ENCODE measurements at regions not wholly inside any gene's neighbourhood (a gene's known extent, or its start where the extent isn't known, plus 50 kb on each side); places are given as distances from the start of the nearest gene placed in this dataset.

GRCh38 chr4:22115262-22115661 lies 166.7 kb upstream of the KCNIP4 start:
- Mint-ChIP-seq H3K4me3 (no peak overlapping the region), H3K4me1 (ENCODE audit: low read depth) (no peaks in the 10 kb centered on the region), H3K36me3 (ENCODE audit: low read depth) (no peaks in the 10 kb centered on the region), H3K9me3 (peaks cover 3% of the 10 kb centered on the region), H3K27ac (no peak overlapping the region), H3K27me3 (no peaks in the 10 kb centered on the region)
- no peaks in the 10 kb centered on the region for H3K4me1 ChIP-seq (ENCODE audit: insufficient read depth, low read length)
- H3K27me3 ChIP-seq (ENCODE audit: control insufficient read depth in 1 of 2, insufficient read depth in 2 of 2, low read length in 2 of 2), result no peaks in the 10 kb centered on the region
- intact Hi-C loops (cut with DNase I, micrococcal nuclease), result no loop called here
- H3K4me3 ChIP-seq (ENCODE audit: low read length), result no peak overlapping the region
- no peak overlapping the region for H3K27ac ChIP-seq (ENCODE audit: low read depth in 1 of 2, low read length in 2 of 2)
- TF ChIP-seq, protein P1, sequence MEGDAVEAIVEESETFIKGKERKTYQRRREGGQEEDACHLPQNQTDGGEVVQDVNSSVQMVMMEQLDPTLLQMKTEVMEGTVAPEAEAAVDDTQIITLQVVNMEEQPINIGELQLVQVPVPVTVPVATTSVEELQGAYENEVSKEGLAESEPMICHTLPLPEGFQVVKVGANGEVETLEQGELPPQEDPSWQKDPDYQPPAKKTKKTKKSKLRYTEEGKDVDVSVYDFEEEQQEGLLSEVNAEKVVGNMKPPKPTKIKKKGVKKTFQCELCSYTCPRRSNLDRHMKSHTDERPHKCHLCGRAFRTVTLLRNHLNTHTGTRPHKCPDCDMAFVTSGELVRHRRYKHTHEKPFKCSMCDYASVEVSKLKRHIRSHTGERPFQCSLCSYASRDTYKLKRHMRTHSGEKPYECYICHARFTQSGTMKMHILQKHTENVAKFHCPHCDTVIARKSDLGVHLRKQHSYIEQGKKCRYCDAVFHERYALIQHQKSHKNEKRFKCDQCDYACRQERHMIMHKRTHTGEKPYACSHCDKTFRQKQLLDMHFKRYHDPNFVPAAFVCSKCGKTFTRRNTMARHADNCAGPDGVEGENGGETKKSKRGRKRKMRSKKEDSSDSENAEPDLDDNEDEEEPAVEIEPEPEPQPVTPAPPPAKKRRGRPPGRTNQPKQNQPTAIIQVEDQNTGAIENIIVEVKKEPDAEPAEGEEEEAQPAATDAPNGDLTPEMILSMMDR (IDR thresholded peaks at IDR 0.05), result no peak
- peaks cover 0 to 5% of the 10 kb centered on the region in 2 experiments for H3K9me3 ChIP-seq (ENCODE audit: control insufficient read depth in 1 of 2, insufficient read depth in 1 of 2, low read length in 2 of 2)
- POLR2A ChIA-PET, result no interaction called here
- DNase-seq (no peak), ATAC-seq (ENCODE audit: poor library complexity) (no peak)
- no peaks in the 10 kb centered on the region for H3K36me3 ChIP-seq (ENCODE audit: insufficient read depth, low read length)
- CTCF ChIA-PET, result no interaction called here

DNA sequence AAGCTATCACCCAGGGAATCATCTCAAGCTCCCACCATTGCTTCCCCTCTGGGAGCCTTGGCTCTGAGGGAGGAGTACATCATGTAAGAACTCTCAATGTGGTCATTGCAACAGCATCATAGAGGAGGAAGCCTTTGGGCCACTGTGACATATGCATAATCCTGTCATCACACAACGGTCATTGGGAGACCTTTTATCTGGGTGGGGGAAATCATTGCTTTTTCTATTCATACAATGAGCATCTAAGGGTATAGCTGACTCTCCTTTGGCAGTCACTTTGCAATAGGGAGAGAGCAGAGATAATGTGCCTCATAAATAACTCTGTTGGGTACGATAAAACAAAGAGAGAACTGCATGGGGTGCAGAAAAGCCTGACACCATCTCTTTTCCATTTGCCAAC lies 155.2 kb upstream of the KCNIP4 start:
- DNase-seq, result no peak
- H3K27me3 Mint-ChIP-seq, result no peaks in the 10 kb centered on the region
- TF ChIP-seq, protein P1 (IDR thresholded peaks at IDR 0.05), result no peak
- Histone ChIP-seq H3K27ac (ENCODE audit: low read depth in 1 of 2, low read length in 2 of 2) (no peak overlapping the region), H3K27me3 (ENCODE audit: control insufficient read depth in 1 of 2, insufficient read depth in 2 of 2, low read length in 2 of 2) (no peaks in the 10 kb centered on the region), H3K4me1 (ENCODE audit: insufficient read depth, low read length) (no peaks in the 10 kb centered on the region), H3K4me3 (ENCODE audit: low read length) (no peak overlapping the region), H3K9me3 (ENCODE audit: control insufficient read depth in 1 of 2, insufficient read depth in 1 of 2, low read length in 2 of 2) (peaks cover 0 to 1% of the 10 kb centered on the region in 2 experiments), H3K36me3 (ENCODE audit: insufficient read depth, low read length) (no peaks in the 10 kb centered on the region)
- H3K27ac Mint-ChIP-seq, result no peak overlapping the region
- intact Hi-C loops (cut with DNase I, micrococcal nuclease), result no loop called here
- H3K36me3 Mint-ChIP-seq (ENCODE audit: low read depth), result no peaks in the 10 kb centered on the region
- POLR2A ChIA-PET, result no interaction called here
- H3K4me1 Mint-ChIP-seq (ENCODE audit: low read depth), result no peaks in the 10 kb centered on the region
- H3K4me3 Mint-ChIP-seq, result no peak overlapping the region
- CTCF ChIA-PET, result no interaction called here
- no peak for ATAC-seq (ENCODE audit: poor library complexity)
- peaks cover 3% of the 10 kb centered on the region for H3K9me3 Mint-ChIP-seq

DNA sequence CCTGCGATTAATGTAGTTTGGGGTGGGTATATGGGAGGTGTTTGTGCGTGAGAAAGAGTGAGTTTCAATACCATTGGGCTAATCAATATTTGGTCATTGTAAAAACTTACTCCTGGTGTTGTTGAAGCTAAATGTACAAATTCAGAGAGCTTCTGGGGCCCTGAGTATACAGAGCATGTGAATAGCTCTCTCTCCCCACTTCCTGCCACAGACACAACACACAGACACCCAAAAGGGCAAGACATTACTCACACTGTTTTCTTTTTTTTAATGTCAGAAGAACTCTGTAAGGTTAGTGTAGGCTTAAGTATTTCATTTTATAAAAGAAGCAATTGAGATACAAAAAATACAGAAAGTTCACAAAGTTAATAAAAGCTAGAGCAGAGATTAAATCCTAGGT lies 151.3 kb upstream of the KCNIP4 start:
- ChIA-PET CTCF (no interaction called here), POLR2A (no interaction called here)
- H3K27ac Mint-ChIP-seq, result no peak overlapping the region
- intact Hi-C loops (cut with DNase I, micrococcal nuclease), result no loop called here
- no peaks in the 10 kb centered on the region for H3K27me3 Mint-ChIP-seq
- TF ChIP-seq, protein P1 (IDR thresholded peaks at IDR 0.05), result no peak
- H3K4me1 ChIP-seq (ENCODE audit: insufficient read depth, low read length), result no peaks in the 10 kb centered on the region
- H3K36me3 ChIP-seq (ENCODE audit: insufficient read depth, low read length), result no peaks in the 10 kb centered on the region
- H3K4me1 Mint-ChIP-seq (ENCODE audit: low read depth), result no peaks in the 10 kb centered on the region
- H3K4me3 ChIP-seq (ENCODE audit: low read length), result no peak overlapping the region
- no peaks in the 10 kb centered on the region for H3K27me3 ChIP-seq (ENCODE audit: control insufficient read depth in 1 of 2, insufficient read depth in 2 of 2, low read length in 2 of 2)
- H3K9me3 ChIP-seq (ENCODE audit: control insufficient read depth in 1 of 2, insufficient read depth in 1 of 2, low read length in 2 of 2), result peaks cover 0 to 3% of the 10 kb centered on the region in 2 experiments
- H3K27ac ChIP-seq (ENCODE audit: low read depth in 1 of 2, low read length in 2 of 2), result no peak overlapping the region
- peaks cover 3% of the 10 kb centered on the region for H3K9me3 Mint-ChIP-seq
- H3K4me3 Mint-ChIP-seq, result no peak overlapping the region
- DNase-seq (peak in 1 of 14 experiments; percentile 13), ATAC-seq (ENCODE audit: poor library complexity) (no peak)
- H3K36me3 Mint-ChIP-seq (ENCODE audit: low read depth), result no peaks in the 10 kb centered on the region

Measured in CD4-positive, alpha-beta T cell (primary cell).